ENCODE measurements at regions not wholly inside any gene's neighbourhood (a gene's known extent, or its start where the extent isn't known, plus 50 kb on each side); places are given as distances from the start of the nearest gene placed in this dataset.
"Not testable (repeated sequence)": the region's sequence is repeated elsewhere in the genome, so short reads cannot be mapped to it uniquely, and the experiment has no call there.

- no peak for DNase-seq
Measured at GRCh38 chr22:27240298-27241075, 561.1 kb downstream of the MN1 start.

- DNase-seq = no peak
Measured at GRCh38 chr22:27241430-27242321, 559.9 kb downstream of the MN1 start.

- DNase-seq = no peak
Measured at GRCh38 chr22:27242474-27242873, 559.1 kb downstream of the MN1 start.

- no peak for DNase-seq
Measured at GRCh38 chr22:27242917-27243589, 558.5 kb downstream of the MN1 start.

- no peak for DNase-seq
Measured at GRCh38 chr22:27244328-27244727, 557.2 kb downstream of the MN1 start.

GRCh38 chr22:27245056-27245455 lies 556.5 kb downstream of the MN1 start:
- no peak for DNase-seq

GRCh38 chr22:27246558-27246957 lies 555.0 kb downstream of the MN1 start:
- DNase-seq = no peak

GRCh38 chr22:27247701-27248434 lies 553.7 kb downstream of the MN1 start:
- DNase-seq = no peak

- no peak for DNase-seq
Measured at GRCh38 chr22:27250418-27250817, 551.1 kb downstream of the MN1 start.

GRCh38 chr22:27250886-27251285 lies 550.7 kb downstream of the MN1 start:
- DNase-seq = no peak

GRCh38 chr22:27251563-27251962 lies 550.0 kb downstream of the MN1 start:
- no peak for DNase-seq

- DNase-seq = no peak
Measured at GRCh38 chr22:27252282-27253049, 549.1 kb downstream of the MN1 start.

GRCh38 chr22:27253108-27253902 lies 548.3 kb downstream of the MN1 start:
- no peak for DNase-seq

GRCh38 chr22:27254063-27254462 lies 547.5 kb downstream of the MN1 start:
- DNase-seq = not testable (repeated sequence)

GRCh38 chr22:27255580-27255979 lies 546.0 kb downstream of the MN1 start:
- DNase-seq = no peak

GRCh38 chr22:27257987-27258386 lies 543.6 kb downstream of the MN1 start:
- no peak for DNase-seq

GRCh38 chr22:27258616-27259172 lies 542.9 kb downstream of the MN1 start:
- DNase-seq = no peak

- no peak for DNase-seq
Measured at GRCh38 chr22:27259433-27259832, 542.1 kb downstream of the MN1 start.

GRCh38 chr22:27260087-27260698 lies 541.4 kb downstream of the MN1 start:
- DNase-seq = no peak

GRCh38 chr22:27262361-27262760 lies 539.2 kb downstream of the MN1 start:
- DNase-seq = no peak
